ENCODE measurements at regions not wholly inside any gene's neighbourhood (a gene's known extent, or its start where the extent isn't known, plus 50 kb on each side); places are given as distances from the start of the nearest gene placed in this dataset.

- Mint-ChIP-seq H3K9me3 (no peaks in the 10 kb centered on the region), H3K4me3 (no peak overlapping the region), H3K36me3 (ENCODE audit: low read depth) (no peaks in the 10 kb centered on the region), H3K27ac (no peak overlapping the region), H3K4me1 (ENCODE audit: low read depth) (no peaks in the 10 kb centered on the region), H3K27me3 (ENCODE audit: low read depth) (no peaks in the 10 kb centered on the region)
Measured at GRCh38 chr2:59012234-59012633, 771.1 kb upstream of the FANCL start.

- H3K27me3 Mint-ChIP-seq (ENCODE audit: low read depth): no peaks in the 10 kb centered on the region
- H3K27ac Mint-ChIP-seq: no peak overlapping the region
- H3K9me3 Mint-ChIP-seq: no peaks in the 10 kb centered on the region
- no peaks in the 10 kb centered on the region for H3K36me3 Mint-ChIP-seq (ENCODE audit: low read depth)
- H3K4me3 Mint-ChIP-seq: no peak overlapping the region
- no peaks in the 10 kb centered on the region for H3K4me1 Mint-ChIP-seq (ENCODE audit: low read depth)
Measured at GRCh38 chr2:59008950-59009349, 767.8 kb upstream of the FANCL start.

GRCh38 chr2:59005836-59006615 lies 764.9 kb upstream of the FANCL start:
- Mint-ChIP-seq H3K27ac (no peak overlapping the region), H3K9me3 (no peaks in the 10 kb centered on the region), H3K36me3 (ENCODE audit: low read depth) (no peaks in the 10 kb centered on the region), H3K4me1 (ENCODE audit: low read depth) (no peaks in the 10 kb centered on the region), H3K4me3 (no peak overlapping the region), H3K27me3 (ENCODE audit: low read depth) (no peaks in the 10 kb centered on the region)

GRCh38 chr2:59004621-59005020 lies 763.5 kb upstream of the FANCL start:
- Mint-ChIP-seq H3K36me3 (ENCODE audit: low read depth) (no peaks in the 10 kb centered on the region), H3K27ac (no peak overlapping the region), H3K9me3 (no peaks in the 10 kb centered on the region), H3K4me3 (no peak overlapping the region), H3K27me3 (ENCODE audit: low read depth) (no peaks in the 10 kb centered on the region), H3K4me1 (ENCODE audit: low read depth) (no peaks in the 10 kb centered on the region)

GRCh38 chr2:59000796-59001195 lies 759.7 kb upstream of the FANCL start:
- Mint-ChIP-seq H3K4me3 (no peak overlapping the region), H3K4me1 (ENCODE audit: low read depth) (no peaks in the 10 kb centered on the region), H3K36me3 (ENCODE audit: low read depth) (no peaks in the 10 kb centered on the region), H3K9me3 (no peaks in the 10 kb centered on the region), H3K27me3 (ENCODE audit: low read depth) (no peaks in the 10 kb centered on the region), H3K27ac (no peak overlapping the region)

GRCh38 chr2:58992062-58992706 lies 751.1 kb upstream of the FANCL start:
- H3K27ac Mint-ChIP-seq: no peak overlapping the region
- no peaks in the 10 kb centered on the region for H3K27me3 Mint-ChIP-seq (ENCODE audit: low read depth)

GRCh38 chr2:58991357-58991756 lies 750.2 kb upstream of the FANCL start:
- no peak overlapping the region for H3K27ac Mint-ChIP-seq
- H3K4me1 Mint-ChIP-seq (ENCODE audit: low read depth): no peaks in the 10 kb centered on the region
- H3K36me3 Mint-ChIP-seq (ENCODE audit: low read depth): no peaks in the 10 kb centered on the region
- H3K4me3 Mint-ChIP-seq: no peak overlapping the region
- H3K27me3 Mint-ChIP-seq (ENCODE audit: low read depth): no peaks in the 10 kb centered on the region
- H3K9me3 Mint-ChIP-seq: no peaks in the 10 kb centered on the region

More at GRCh38 chr2:58992062-58992706, 751.1 kb upstream of the FANCL start:
- H3K4me1 Mint-ChIP-seq (ENCODE audit: low read depth): no peaks in the 10 kb centered on the region
- no peaks in the 10 kb centered on the region for H3K36me3 Mint-ChIP-seq (ENCODE audit: low read depth)
- no peaks in the 10 kb centered on the region for H3K9me3 Mint-ChIP-seq
- H3K4me3 Mint-ChIP-seq: no peak overlapping the region

- no peaks in the 10 kb centered on the region for H3K9me3 Mint-ChIP-seq
Measured at GRCh38 chr2:58985541-58985940, 744.4 kb upstream of the FANCL start.

GRCh38 chr2:58984731-58985130 lies 743.6 kb upstream of the FANCL start:
- Mint-ChIP-seq H3K27me3 (ENCODE audit: low read depth) (no peaks in the 10 kb centered on the region), H3K36me3 (ENCODE audit: low read depth) (no peaks in the 10 kb centered on the region), H3K9me3 (no peaks in the 10 kb centered on the region), H3K4me1 (ENCODE audit: low read depth) (no peaks in the 10 kb centered on the region), H3K4me3 (no peak overlapping the region), H3K27ac (no peak overlapping the region)

More at GRCh38 chr2:58985541-58985940, 744.4 kb upstream of the FANCL start:
- Mint-ChIP-seq H3K27ac (no peak overlapping the region), H3K4me3 (no peak overlapping the region), H3K27me3 (ENCODE audit: low read depth) (no peaks in the 10 kb centered on the region), H3K36me3 (ENCODE audit: low read depth) (no peaks in the 10 kb centered on the region), H3K4me1 (ENCODE audit: low read depth) (no peaks in the 10 kb centered on the region)

GRCh38 chr2:58983111-58983510 lies 742.0 kb upstream of the FANCL start:
- no peaks in the 10 kb centered on the region for H3K27me3 Mint-ChIP-seq (ENCODE audit: low read depth)
- no peaks in the 10 kb centered on the region for H3K9me3 Mint-ChIP-seq
- no peaks in the 10 kb centered on the region for H3K36me3 Mint-ChIP-seq (ENCODE audit: low read depth)
- H3K27ac Mint-ChIP-seq: no peak overlapping the region
- H3K4me1 Mint-ChIP-seq (ENCODE audit: low read depth): no peaks in the 10 kb centered on the region
- no peak overlapping the region for H3K4me3 Mint-ChIP-seq

GRCh38 chr2:58981237-58981636 lies 740.1 kb upstream of the FANCL start:
- H3K27me3 Mint-ChIP-seq (ENCODE audit: low read depth): no peaks in the 10 kb centered on the region
- H3K36me3 Mint-ChIP-seq (ENCODE audit: low read depth): no peaks in the 10 kb centered on the region
- H3K27ac Mint-ChIP-seq: no peak overlapping the region
- no peaks in the 10 kb centered on the region for H3K4me1 Mint-ChIP-seq (ENCODE audit: low read depth)
- H3K4me3 Mint-ChIP-seq: no peak overlapping the region
- no peaks in the 10 kb centered on the region for H3K9me3 Mint-ChIP-seq

GRCh38 chr2:58976375-58977071 lies 735.4 kb upstream of the FANCL start:
- H3K9me3 Mint-ChIP-seq: no peaks in the 10 kb centered on the region
- H3K4me3 Mint-ChIP-seq: no peak overlapping the region
- H3K27ac Mint-ChIP-seq: no peak overlapping the region
- H3K4me1 Mint-ChIP-seq (ENCODE audit: low read depth): no peaks in the 10 kb centered on the region
- H3K36me3 Mint-ChIP-seq (ENCODE audit: low read depth): no peaks in the 10 kb centered on the region
- no peaks in the 10 kb centered on the region for H3K27me3 Mint-ChIP-seq (ENCODE audit: low read depth)

- Mint-ChIP-seq H3K27ac (no peak overlapping the region), H3K4me3 (no peak overlapping the region), H3K27me3 (ENCODE audit: low read depth) (no peaks in the 10 kb centered on the region), H3K9me3 (no peaks in the 10 kb centered on the region), H3K4me1 (ENCODE audit: low read depth) (no peaks in the 10 kb centered on the region), H3K36me3 (ENCODE audit: low read depth) (no peaks in the 10 kb centered on the region)
Measured at GRCh38 chr2:58974881-58975280, 733.8 kb upstream of the FANCL start.

- Mint-ChIP-seq H3K27me3 (ENCODE audit: low read depth) (no peaks in the 10 kb centered on the region), H3K9me3 (no peaks in the 10 kb centered on the region), H3K4me1 (ENCODE audit: low read depth) (no peaks in the 10 kb centered on the region), H3K36me3 (ENCODE audit: low read depth) (no peaks in the 10 kb centered on the region), H3K4me3 (no peak overlapping the region), H3K27ac (no peak overlapping the region)
Measured at GRCh38 chr2:58974426-58974825, 733.3 kb upstream of the FANCL start.

GRCh38 chr2:58973811-58974281 lies 732.7 kb upstream of the FANCL start:
- Mint-ChIP-seq H3K9me3 (no peaks in the 10 kb centered on the region), H3K27me3 (ENCODE audit: low read depth) (no peaks in the 10 kb centered on the region), H3K4me3 (no peak overlapping the region), H3K27ac (no peak overlapping the region), H3K4me1 (ENCODE audit: low read depth) (no peaks in the 10 kb centered on the region), H3K36me3 (ENCODE audit: low read depth) (no peaks in the 10 kb centered on the region)

Data from T-helper 1 cell treated with Interleukin-12 subunit alpha and Interleukin-12 subunit beta and Interleukin-4 antibody, amounts not matched to agents 30 μg/mL and 1 μg/mL, for 36 hours (primary cell).